Nephron (organoid): ENCODE measurements at regions not wholly inside any gene's neighbourhood (a gene's known extent, or its start where the extent isn't known, plus 50 kb on each side); places are given as distances from the start of the nearest gene placed in this dataset.

Experiments used
- H3K27ac Mint-ChIP-seq, 3 experiments: 2 replicates each; pipeline ENCODE4 v1.8.0; 2020; ENCODE audit warnings: mixed read lengths in 3 of 3, mild to moderate bottlenecking in 2 of 3, moderate library complexity in 1 of 3
- H3K27me3 Mint-ChIP-seq: 2 replicates; pipeline ENCODE4 v1.8.0; 2021; ENCODE audit warnings: low read depth, mild to moderate bottlenecking, moderate library complexity, mixed read lengths
- H3K36me3 Mint-ChIP-seq: 2 replicates; pipeline ENCODE4 v1.8.0; 2020; ENCODE audit warnings: low read depth, mixed read lengths
- H3K4me1 Mint-ChIP-seq: 2 replicates; pipeline ENCODE4 v1.8.0; 2020; ENCODE audit warnings: mixed read lengths
- H3K4me3 Mint-ChIP-seq, 3 experiments: 2 replicates each; pipeline ENCODE4 v1.8.0; 2020; ENCODE audit warnings: mild to moderate bottlenecking in 3 of 3, mixed read lengths in 3 of 3, moderate library complexity in 2 of 3
- H3K9me3 Mint-ChIP-seq: 2 replicates; pipeline ENCODE4 v1.8.0; 2020; ENCODE audit warnings: mixed read lengths
- TF ChIP-seq, protein P1 (sequence below), 3 experiments: fragments of 200-600 bp; sonication (generic); IDR thresholded peaks; one replicate each; pipeline ENCODE4 v1.5.0; 2021; ENCODE audit warnings: antibody characterized with exemption in 3 of 3; ENCODE audit not compliant: unreplicated experiment in 3 of 3

- no peak overlapping the region for H3K27ac Mint-ChIP-seq
- TF ChIP-seq, protein P1, sequence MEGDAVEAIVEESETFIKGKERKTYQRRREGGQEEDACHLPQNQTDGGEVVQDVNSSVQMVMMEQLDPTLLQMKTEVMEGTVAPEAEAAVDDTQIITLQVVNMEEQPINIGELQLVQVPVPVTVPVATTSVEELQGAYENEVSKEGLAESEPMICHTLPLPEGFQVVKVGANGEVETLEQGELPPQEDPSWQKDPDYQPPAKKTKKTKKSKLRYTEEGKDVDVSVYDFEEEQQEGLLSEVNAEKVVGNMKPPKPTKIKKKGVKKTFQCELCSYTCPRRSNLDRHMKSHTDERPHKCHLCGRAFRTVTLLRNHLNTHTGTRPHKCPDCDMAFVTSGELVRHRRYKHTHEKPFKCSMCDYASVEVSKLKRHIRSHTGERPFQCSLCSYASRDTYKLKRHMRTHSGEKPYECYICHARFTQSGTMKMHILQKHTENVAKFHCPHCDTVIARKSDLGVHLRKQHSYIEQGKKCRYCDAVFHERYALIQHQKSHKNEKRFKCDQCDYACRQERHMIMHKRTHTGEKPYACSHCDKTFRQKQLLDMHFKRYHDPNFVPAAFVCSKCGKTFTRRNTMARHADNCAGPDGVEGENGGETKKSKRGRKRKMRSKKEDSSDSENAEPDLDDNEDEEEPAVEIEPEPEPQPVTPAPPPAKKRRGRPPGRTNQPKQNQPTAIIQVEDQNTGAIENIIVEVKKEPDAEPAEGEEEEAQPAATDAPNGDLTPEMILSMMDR (IDR thresholded peaks at IDR 0.05; ENCODE audit: unreplicated experiment in 3 of 3): no peak
- no peaks in the 10 kb centered on the region for H3K36me3 Mint-ChIP-seq
- H3K27me3 Mint-ChIP-seq: no peaks in the 10 kb centered on the region
- no peaks in the 10 kb centered on the region for H3K4me1 Mint-ChIP-seq
- H3K4me3 Mint-ChIP-seq: no peak overlapping the region
- H3K9me3 Mint-ChIP-seq: no peaks in the 10 kb centered on the region
Measured at GRCh38 chr3:76181213-76181612, 395.9 kb upstream of the ZNF717 start.

DNA sequence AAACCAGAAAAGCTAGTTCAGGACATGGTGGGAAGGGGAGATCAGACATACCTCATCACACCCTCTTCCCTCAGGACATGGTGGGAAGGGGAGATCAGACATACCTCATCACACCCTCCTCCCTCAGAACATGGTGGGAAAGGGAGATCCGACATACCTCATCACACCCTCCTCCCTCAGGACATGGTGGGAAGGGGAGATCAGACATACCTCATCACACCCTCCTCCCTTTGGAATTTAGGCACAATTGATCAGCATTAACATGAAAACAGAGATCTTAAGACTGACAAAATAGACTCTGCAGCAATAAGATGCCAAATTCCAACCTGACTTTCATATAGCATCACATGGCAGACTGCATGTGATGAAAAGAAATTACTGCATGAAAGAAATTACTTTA, 412.7 kb upstream of the ZNF717 start:
- Mint-ChIP-seq H3K4me3 (no peak overlapping the region), H3K36me3 (no peaks in the 10 kb centered on the region), H3K27ac (no peak overlapping the region), H3K4me1 (peaks cover 4% of the 10 kb centered on the region), H3K27me3 (peaks cover under 1% of the 10 kb centered on the region), H3K9me3 (no peaks in the 10 kb centered on the region)
- TF ChIP-seq, protein P1 (IDR thresholded peaks at IDR 0.05; ENCODE audit: unreplicated experiment in 3 of 3): no peak

- Mint-ChIP-seq H3K9me3 (no peaks in the 10 kb centered on the region), H3K27me3 (peaks cover 8% of the 10 kb centered on the region), H3K4me3 (no peak overlapping the region), H3K4me1 (peaks cover 4% of the 10 kb centered on the region), H3K36me3 (no peaks in the 10 kb centered on the region), H3K27ac (no peak overlapping the region)
- TF ChIP-seq, protein P1 (IDR thresholded peaks at IDR 0.05; ENCODE audit: unreplicated experiment in 3 of 3): no peak
Measured at GRCh38 chr3:76199382-76199781, 414.0 kb upstream of the ZNF717 start.

DNA sequence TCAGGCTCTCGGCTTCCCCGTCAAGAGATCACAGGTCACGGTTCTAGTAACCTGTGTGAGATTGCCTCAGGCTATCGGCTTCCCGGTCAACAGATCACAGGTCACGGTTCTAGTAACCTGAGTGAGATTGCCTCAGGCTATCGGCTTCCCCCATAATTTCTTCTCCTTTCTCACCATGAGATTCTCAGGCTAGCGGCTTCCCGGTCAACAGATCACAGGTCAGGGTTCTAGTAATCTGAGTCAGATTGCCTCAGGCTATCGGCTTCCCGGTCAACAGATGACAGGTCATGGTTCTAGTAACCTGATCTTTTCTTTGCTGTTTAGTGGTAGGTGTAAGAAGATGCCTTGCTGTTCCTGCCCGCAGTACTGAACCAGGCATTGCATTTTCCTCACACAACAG, 418.2 kb upstream of the ZNF717 start:
- TF ChIP-seq, protein P1 (IDR thresholded peaks at IDR 0.05; ENCODE audit: unreplicated experiment in 3 of 3): no peak
- Mint-ChIP-seq H3K9me3 (peaks cover 4% of the 10 kb centered on the region), H3K36me3 (no peaks in the 10 kb centered on the region), H3K27me3 (peaks cover 8% of the 10 kb centered on the region), H3K4me1 (peaks cover 4% of the 10 kb centered on the region), H3K4me3 (no peak overlapping the region), H3K27ac (no peak overlapping the region)

DNA sequence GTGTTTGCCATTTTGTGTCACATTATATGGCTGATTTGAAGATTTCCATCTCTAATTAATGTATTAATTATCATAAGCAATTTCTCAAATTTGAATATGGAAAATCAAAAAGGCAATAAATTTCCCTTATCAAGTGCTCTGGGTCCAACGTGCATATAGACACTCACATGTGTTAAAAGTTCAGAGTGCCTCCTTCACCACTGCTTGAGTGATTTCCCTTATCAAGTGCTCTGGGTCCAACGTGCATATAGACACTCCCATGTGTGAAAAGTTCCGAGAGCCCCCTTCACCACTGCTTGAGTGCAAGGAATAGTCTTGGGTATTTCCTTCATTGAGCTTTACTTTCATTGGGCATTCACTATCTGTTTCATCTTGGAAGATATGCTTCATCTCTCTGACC, 421.0 kb upstream of the ZNF717 start:
- Mint-ChIP-seq H3K4me1 (no peaks in the 10 kb centered on the region), H3K36me3 (no peaks in the 10 kb centered on the region), H3K27me3 (peaks cover 8% of the 10 kb centered on the region), H3K9me3 (peaks cover 4% of the 10 kb centered on the region), H3K4me3 (no peak overlapping the region), H3K27ac (no peak overlapping the region)
- TF ChIP-seq, protein P1 (IDR thresholded peaks at IDR 0.05; ENCODE audit: unreplicated experiment in 3 of 3): no peak

- H3K27me3 Mint-ChIP-seq: no peaks in the 10 kb centered on the region
- H3K4me3 Mint-ChIP-seq: no peak overlapping the region
- no peaks in the 10 kb centered on the region for H3K36me3 Mint-ChIP-seq
- H3K9me3 Mint-ChIP-seq: peaks cover 38% of the 10 kb centered on the region
- TF ChIP-seq, protein P1 (IDR thresholded peaks at IDR 0.05; ENCODE audit: unreplicated experiment in 3 of 3): no peak
- no peak overlapping the region for H3K27ac Mint-ChIP-seq
- no peaks in the 10 kb centered on the region for H3K4me1 Mint-ChIP-seq
Measured at GRCh38 chr3:76212679-76213078, 427.3 kb upstream of the ZNF717 start.
